Right lobe of liver (tissue), 6 donors: ENCODE measurements at regions not wholly inside any gene's neighbourhood (a gene's known extent, or its start where the extent isn't known, plus 50 kb on each side); places are given as distances from the start of the nearest gene placed in this dataset.
A peak's percentile ranks its signal among the peaks of the same experiment; 100 is the strongest.

Experiments
- ATAC-seq, 4 donors: fragments of 200-7000 bp; cut with Tn5 transposase; one replicate each; pipeline ENCODE4 v1.9.1; 2020; ENCODE audit warnings: mild to moderate bottlenecking in 4 of 4, moderate library complexity in 4 of 4
- DNase-seq, 3 donors: peaks; one replicate each; pipeline ENCODE4 v3.0.0-alpha.2; 2020
- H3K27ac ChIP-seq, 3 donors: fragments of 200-600 bp; one replicate each; pipeline ENCODE4 v1.8.0; 2022
- H3K27me3 ChIP-seq, 2 donors: fragments of 200-600 bp; one replicate each; pipeline ENCODE4 v1.8.0; 2022
- H3K36me3 ChIP-seq, 4 donors: fragments of 200-600 bp; sonication (generic) in 1 of 4; one replicate each; pipeline versions ENCODE4 v1.5.1 to v1.8.0; 2017 to 2022; ENCODE audit warnings: control low read depth in 1 of 4
- H3K4me1 ChIP-seq, 4 donors: fragments of 200-600 bp; sonication (generic) in 1 of 4; one replicate each; pipeline versions ENCODE4 v1.5.1 to v1.8.0; 2017 to 2022; ENCODE audit warnings: control low read depth in 1 of 4
- H3K4me3 ChIP-seq, 3 donors: fragments of 200-600 bp; one replicate each; pipeline ENCODE4 v1.8.0; 2022
- H3K9me3 ChIP-seq, 4 donors: fragments of 200-600 bp; sonication (generic) in 1 of 4; one replicate each; pipeline versions ENCODE4 v1.5.1 to v1.8.0; 2017 to 2022; ENCODE audit warnings: control low read depth in 1 of 4
- CTCF ChIP-seq, 4 donors: fragments of 200-600 bp in 3 of 4; fragments of 450-650 bp in 1 of 4; IDR thresholded peaks; one replicate each; pipeline versions ENCODE4 v1.5.1 to v1.8.0; 2016 to 2022; ENCODE audit warnings: antibody characterized with exemption in 4 of 4, mild to moderate bottlenecking in 2 of 4
- POLR2A ChIP-seq: fragments of 450-650 bp; IDR thresholded peaks from one replicate; pipeline ENCODE4 v1.6.1; 2017; ENCODE audit warnings: antibody characterized with exemption, mild to moderate bottlenecking
- WGBS: methylation state at CpG from one replicate; pipeline ENCODE4 v1.1.6; 2018; ENCODE audit warnings: low coverage, low lambda C conversion rate; ENCODE audit not compliant: insufficient coverage; ENCODE audit errors: missing lambda C conversion rate; 5-methylcytosine and 5-hydroxymethylcytosine counted together
- intact Hi-C, 2 donors: fragments of 100-400 bp; cut with DNase I; formaldehyde crosslinking; loops; one replicate each; pipeline versions ENCODE4 v1.11.2 to v1.14.1; 2022
- donor health status: DM: no; HTN: yes; CAD: no.
- donor health status: DM: no; HTN: no; CAD: no.
- donor health status: DM: no; HTN: no; CAD: no.
- donor health status: DM: no; HTN: yes; CAD: no.
- donor health status: DM: no; HTN: yes; CAD: no.

GRCh38 chr1:94719926-94720793 is 100.0 kb upstream of the SLC44A3 start:
- Histone ChIP-seq H3K36me3 (no peaks in the 10 kb centered on the region), H3K4me3 (no peak overlapping the region), H3K27ac (no peak overlapping the region), H3K27me3 (no peaks in the 10 kb centered on the region), H3K4me1 (no peaks in the 10 kb centered on the region), H3K9me3 (no peaks in the 10 kb centered on the region)
- intact Hi-C loops = no loop called here
- 52% methylated on average over 5 of the region's 7 CpGs for WGBS
- TF ChIP-seq POLR2A (no peak), CTCF (IDR thresholded peaks at IDR 0.05) (no peak)
- DNase-seq (peak in 1 of 3 donors; percentile 63), ATAC-seq (peak; percentile 54 to 84 (median 68))

- intact Hi-C loops = no loop called here
- no peaks in the 10 kb centered on the region for H3K9me3 ChIP-seq
- no peak overlapping the region for H3K27ac ChIP-seq
- H3K4me3 ChIP-seq = no peak overlapping the region
- no peaks in the 10 kb centered on the region for H3K36me3 ChIP-seq
- no peak for DNase-seq
- no peaks in the 10 kb centered on the region for H3K27me3 ChIP-seq
- ATAC-seq = no peak
- 66% methylated on average over 2 of the region's 2 CpGs for WGBS
- H3K4me1 ChIP-seq = no peaks in the 10 kb centered on the region
- no peak for TF ChIP-seq CTCF (IDR thresholded peaks at IDR 0.05)
- TF ChIP-seq POLR2A = no peak
Measured at GRCh38 chr1:94716965-94717364, 103.2 kb upstream of the SLC44A3 start.

- H3K27ac ChIP-seq = no peak overlapping the region
- no peak for ATAC-seq
- WGBS = 86% methylated on average over 3 of the region's 5 CpGs
- no peak overlapping the region for H3K4me3 ChIP-seq
- no peak for DNase-seq
- TF ChIP-seq POLR2A (no peak), CTCF (IDR thresholded peaks at IDR 0.05) (no peak)
- H3K27me3 ChIP-seq = no peaks in the 10 kb centered on the region
- no peaks in the 10 kb centered on the region for H3K36me3 ChIP-seq
- H3K9me3 ChIP-seq = no peaks in the 10 kb centered on the region
- intact Hi-C loops = no loop called here
- no peaks in the 10 kb centered on the region for H3K4me1 ChIP-seq
Measured at GRCh38 chr1:94715321-94715720, 104.8 kb upstream of the SLC44A3 start.

GRCh38 chr1:94714552-94714951 is 105.6 kb upstream of the SLC44A3 start:
- Histone ChIP-seq H3K4me1 (no peaks in the 10 kb centered on the region), H3K36me3 (no peaks in the 10 kb centered on the region), H3K4me3 (no peak overlapping the region), H3K9me3 (no peaks in the 10 kb centered on the region), H3K27me3 (no peaks in the 10 kb centered on the region), H3K27ac (no peak overlapping the region)
- intact Hi-C loops = no loop called here
- DNase-seq (no peak), ATAC-seq (no peak)
- WGBS = 77% methylated on average over 4 of the region's 4 CpGs
- TF ChIP-seq POLR2A (no peak), CTCF (IDR thresholded peaks at IDR 0.05) (no peak)
